ENCODE measurements at regions not wholly inside any gene's neighbourhood (a gene's known extent, or its start where the extent isn't known, plus 50 kb on each side); places are given as distances from the start of the nearest gene placed in this dataset.

GRCh38 chr4:187283201-187283955 is 559.7 kb upstream of the FAT1 start:
- Histone ChIP-seq H3K4me1 (ENCODE audit: control insufficient read depth in 5 of 5, insufficient read depth in 5 of 5, low read length in 5 of 5) (peaks cover 0 to 9% (median 0%) of the 10 kb centered on the region in 5 donors), H3K36me3 (ENCODE audit: control insufficient read depth in 4 of 4, insufficient read depth in 4 of 4, low read length in 4 of 4) (no peaks in the 10 kb centered on the region), H3K4me3 (no peak overlapping the region), H3K9ac (ENCODE audit: insufficient read depth in 1 of 2, low read length in 2 of 2) (no peak overlapping the region), H3K27me3 (ENCODE audit: control insufficient read depth in 3 of 3, insufficient read depth in 3 of 3, low read length in 2 of 3) (no peaks in the 10 kb centered on the region), H3K27ac (ENCODE audit: low read depth in 1 of 2, low read length in 1 of 2) (no peak overlapping the region), H3K9me3 (ENCODE audit: control insufficient read depth in 4 of 4, insufficient read depth in 3 of 4, low read length in 3 of 4) (no peaks in the 10 kb centered on the region)
- ATAC-seq (ENCODE audit: insufficient read depth, low FRiP score): no peak
- no peak for TF ChIP-seq CTCF (IDR thresholded peaks at IDR 0.05; ENCODE audit: control extremely low read depth, extremely low read depth)
- 51 to 59% methylated on average over 10 of the region's 10 CpGs for WGBS, 2 donors
- peak; percentile 59 to 92 (median 92) for DNase-seq

GRCh38 chr4:187286525-187286924 is 562.9 kb upstream of the FAT1 start:
- Histone ChIP-seq H3K4me3 (no peak overlapping the region), H3K27me3 (ENCODE audit: control insufficient read depth in 3 of 3, insufficient read depth in 3 of 3, low read length in 2 of 3) (no peaks in the 10 kb centered on the region), H3K36me3 (ENCODE audit: control insufficient read depth in 4 of 4, insufficient read depth in 4 of 4, low read length in 4 of 4) (no peaks in the 10 kb centered on the region), H3K9me3 (ENCODE audit: control insufficient read depth in 4 of 4, insufficient read depth in 3 of 4, low read length in 3 of 4) (peaks cover 0 to 1% (median 0%) of the 10 kb centered on the region in 4 donors), H3K4me1 (ENCODE audit: control insufficient read depth in 5 of 5, insufficient read depth in 5 of 5, low read length in 5 of 5) (peaks cover 0 to 9% (median 0%) of the 10 kb centered on the region in 5 donors), H3K9ac (ENCODE audit: insufficient read depth in 1 of 2, low read length in 2 of 2) (no peak overlapping the region), H3K27ac (ENCODE audit: low read depth in 1 of 2, low read length in 1 of 2) (no peak overlapping the region)
- TF ChIP-seq CTCF (IDR thresholded peaks at IDR 0.05; ENCODE audit: control extremely low read depth, extremely low read depth): no peak
- no peak for ATAC-seq (ENCODE audit: insufficient read depth, low FRiP score)
- DNase-seq: peak in 2 of 3 donors; percentile 47 to 69
- WGBS, 2 donors: 41 to 53% methylated on average over 6 of the region's 6 CpGs

GRCh38 chr4:187289371-187289770 is 565.7 kb upstream of the FAT1 start:
- H3K4me1 ChIP-seq (ENCODE audit: control insufficient read depth in 5 of 5, insufficient read depth in 5 of 5, low read length in 5 of 5): peaks cover 0 to 11% (median 2%) of the 10 kb centered on the region in 5 donors
- no peak overlapping the region for H3K9ac ChIP-seq (ENCODE audit: insufficient read depth in 1 of 2, low read length in 2 of 2)
- no peaks in the 10 kb centered on the region for H3K27me3 ChIP-seq (ENCODE audit: control insufficient read depth in 3 of 3, insufficient read depth in 3 of 3, low read length in 2 of 3)
- no peak overlapping the region for H3K4me3 ChIP-seq
- no peaks in the 10 kb centered on the region for H3K36me3 ChIP-seq (ENCODE audit: control insufficient read depth in 4 of 4, insufficient read depth in 4 of 4, low read length in 4 of 4)
- DNase-seq: no peak
- H3K27ac ChIP-seq (ENCODE audit: low read depth in 1 of 2, low read length in 1 of 2): no peak overlapping the region
- no peak for ATAC-seq (ENCODE audit: insufficient read depth, low FRiP score)
- peaks cover 0 to 1% (median 0%) of the 10 kb centered on the region in 4 donors for H3K9me3 ChIP-seq (ENCODE audit: control insufficient read depth in 4 of 4, insufficient read depth in 3 of 4, low read length in 3 of 4)
- WGBS, 2 donors: 38 to 44% methylated on average over 2 of the region's 2 CpGs
- TF ChIP-seq CTCF (IDR thresholded peaks at IDR 0.05; ENCODE audit: control extremely low read depth, extremely low read depth): no peak
